Activated CD4-positive, alpha-beta T cell treated with anti-CD3 and anti-CD28 coated beads, Interleukin-2, amount 50 U/mL, for 16 hours (primary cell): ENCODE measurements at regions not wholly inside any gene's neighbourhood (a gene's known extent, or its start where the extent isn't known, plus 50 kb on each side); places are given as distances from the start of the nearest gene placed in this dataset.
"Not testable (repeated sequence)": the region's sequence is repeated elsewhere in the genome, so short reads cannot be mapped to it uniquely, and the experiment has no call there.

Experiments used
- DNase-seq: peaks from one replicate; pipeline ENCODE4 v3.0.0-alpha.2; 2020

- DNase-seq: not testable (repeated sequence)
Observed at GRCh38 chr10:87300163-87300562, 57.4 kb upstream of the NUTM2D start.

GRCh38 chr10:87301466-87302115 is 56.0 kb upstream of the NUTM2D start:
- peak; percentile 12 for DNase-seq

- DNase-seq: not testable (repeated sequence)
Observed at GRCh38 chr10:87302132-87302531, 55.4 kb upstream of the NUTM2D start.

GRCh38 chr10:87303707-87304106 is 53.8 kb upstream of the NUTM2D start:
- DNase-seq: not testable (repeated sequence)

GRCh38 chr10:87306681-87307080 is 50.9 kb upstream of the NUTM2D start:
- DNase-seq: not testable (repeated sequence)
